ENCODE measurements at regions not wholly inside any gene's neighbourhood (a gene's known extent, or its start where the extent isn't known, plus 50 kb on each side); places are given as distances from the start of the nearest gene placed in this dataset.

- TF ChIP-seq CTCF (IDR thresholded peaks at IDR 0.05) = no peak
- Mint-ChIP-seq H3K27me3 (ENCODE audit: unreplicated experiment) (no peaks in the 10 kb centered on the region), H3K9me3 (ENCODE audit: unreplicated experiment) (no peaks in the 10 kb centered on the region), H3K4me1 (ENCODE audit: unreplicated experiment) (peaks cover 3% of the 10 kb centered on the region), H3K36me3 (ENCODE audit: unreplicated experiment) (no peaks in the 10 kb centered on the region), H3K4me3 (ENCODE audit: unreplicated experiment) (no peak overlapping the region), H3K27ac (ENCODE audit: unreplicated experiment) (no peak overlapping the region)
- DNase-seq (ENCODE audit: extremely low spot score, unreplicated experiment) = no peak
These were observed 325.0 kb upstream of the UBE2E3 start for GRCh38 chr2:180655393-180655792.

- H3K4me1 Mint-ChIP-seq (ENCODE audit: unreplicated experiment) = peaks cover 3% of the 10 kb centered on the region
- H3K9me3 Mint-ChIP-seq (ENCODE audit: unreplicated experiment) = no peaks in the 10 kb centered on the region
- TF ChIP-seq CTCF (IDR thresholded peaks at IDR 0.05) = no peak
- H3K36me3 Mint-ChIP-seq (ENCODE audit: unreplicated experiment) = no peaks in the 10 kb centered on the region
- no peak overlapping the region for H3K27ac Mint-ChIP-seq (ENCODE audit: unreplicated experiment)
- no peak for DNase-seq (ENCODE audit: extremely low spot score, unreplicated experiment)
- H3K4me3 Mint-ChIP-seq (ENCODE audit: unreplicated experiment) = no peak overlapping the region
- H3K27me3 Mint-ChIP-seq (ENCODE audit: unreplicated experiment) = no peaks in the 10 kb centered on the region
These were observed 326.9 kb upstream of the UBE2E3 start for GRCh38 chr2:180653481-180653880.

GRCh38 chr2:180652794-180653193 lies 327.6 kb upstream of the UBE2E3 start:
- no peak overlapping the region for H3K4me3 Mint-ChIP-seq (ENCODE audit: unreplicated experiment)
- H3K27ac Mint-ChIP-seq (ENCODE audit: unreplicated experiment) = no peak overlapping the region
- no peak for TF ChIP-seq CTCF (IDR thresholded peaks at IDR 0.05)
- H3K27me3 Mint-ChIP-seq (ENCODE audit: unreplicated experiment) = no peaks in the 10 kb centered on the region
- DNase-seq (ENCODE audit: extremely low spot score, unreplicated experiment) = no peak
- peaks cover 4% of the 10 kb centered on the region for H3K4me1 Mint-ChIP-seq (ENCODE audit: unreplicated experiment)
- H3K9me3 Mint-ChIP-seq (ENCODE audit: unreplicated experiment) = no peaks in the 10 kb centered on the region
- no peaks in the 10 kb centered on the region for H3K36me3 Mint-ChIP-seq (ENCODE audit: unreplicated experiment)

- H3K27me3 Mint-ChIP-seq (ENCODE audit: unreplicated experiment) = no peaks in the 10 kb centered on the region
- no peak for DNase-seq (ENCODE audit: extremely low spot score, unreplicated experiment)
- TF ChIP-seq CTCF (IDR thresholded peaks at IDR 0.05) = no peak
- H3K36me3 Mint-ChIP-seq (ENCODE audit: unreplicated experiment) = no peaks in the 10 kb centered on the region
- no peak overlapping the region for H3K27ac Mint-ChIP-seq (ENCODE audit: unreplicated experiment)
- H3K4me1 Mint-ChIP-seq (ENCODE audit: unreplicated experiment) = peaks cover 6% of the 10 kb centered on the region
- no peaks in the 10 kb centered on the region for H3K9me3 Mint-ChIP-seq (ENCODE audit: unreplicated experiment)
- no peak overlapping the region for H3K4me3 Mint-ChIP-seq (ENCODE audit: unreplicated experiment)
These were observed 328.8 kb upstream of the UBE2E3 start for GRCh38 chr2:180651596-180651995.

- Mint-ChIP-seq H3K9me3 (ENCODE audit: unreplicated experiment) (peaks cover 4% of the 10 kb centered on the region), H3K4me1 (ENCODE audit: unreplicated experiment) (peaks cover 3% of the 10 kb centered on the region), H3K27ac (ENCODE audit: unreplicated experiment) (peak overlapping the region; percentile 3), H3K36me3 (ENCODE audit: unreplicated experiment) (no peaks in the 10 kb centered on the region), H3K4me3 (ENCODE audit: unreplicated experiment) (no peak overlapping the region), H3K27me3 (ENCODE audit: unreplicated experiment) (no peaks in the 10 kb centered on the region)
- no peak for TF ChIP-seq CTCF (IDR thresholded peaks at IDR 0.05)
- DNase-seq (ENCODE audit: extremely low spot score, unreplicated experiment) = no peak
These were observed 332.8 kb upstream of the UBE2E3 start for GRCh38 chr2:180647621-180648020.

Data from osteocyte (in vitro differentiated cells).